Erythroblast (primary cell): ENCODE measurements at regions not wholly inside any gene's neighbourhood (a gene's known extent, or its start where the extent isn't known, plus 50 kb on each side); places are given as distances from the start of the nearest gene placed in this dataset.

Experiments
- GATA1 ChIP-seq: IDR thresholded peaks from 2 replicates; pipeline ENCODE4 v1.6.1; 2011; ENCODE audit warnings: low read depth, mild to moderate bottlenecking, control low read depth, low read length, moderate library complexity
- POLR2A ChIP-seq: IDR thresholded peaks from 2 replicates; pipeline ENCODE4 v1.6.1; 2011; ENCODE audit warnings: mild to moderate bottlenecking, low read length

DNA sequence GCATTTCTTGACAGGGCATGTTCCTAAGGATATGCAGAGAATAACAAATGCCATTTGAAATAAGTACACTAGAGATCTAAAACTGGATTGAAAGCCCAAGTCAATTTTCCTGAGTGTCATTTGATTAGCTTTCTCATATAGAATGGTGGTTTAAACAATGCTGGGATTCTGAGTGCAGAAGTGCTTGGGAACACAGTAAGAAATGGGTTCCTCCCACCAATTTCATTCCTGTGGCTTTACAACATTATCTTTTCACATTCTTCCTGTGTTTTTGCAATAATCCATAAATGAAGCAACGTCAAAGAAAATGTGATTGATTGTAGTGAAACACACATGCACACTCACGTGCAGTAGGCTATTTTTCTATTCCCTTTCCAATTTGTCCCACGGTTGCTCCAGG, 1858.4 kb upstream of the PIK3C3 start:
- TF ChIP-seq POLR2A (no peak), GATA1 (no peak)
